ENCODE measurements at regions not wholly inside any gene's neighbourhood (a gene's known extent, or its start where the extent isn't known, plus 50 kb on each side); places are given as distances from the start of the nearest gene placed in this dataset.

DNA sequence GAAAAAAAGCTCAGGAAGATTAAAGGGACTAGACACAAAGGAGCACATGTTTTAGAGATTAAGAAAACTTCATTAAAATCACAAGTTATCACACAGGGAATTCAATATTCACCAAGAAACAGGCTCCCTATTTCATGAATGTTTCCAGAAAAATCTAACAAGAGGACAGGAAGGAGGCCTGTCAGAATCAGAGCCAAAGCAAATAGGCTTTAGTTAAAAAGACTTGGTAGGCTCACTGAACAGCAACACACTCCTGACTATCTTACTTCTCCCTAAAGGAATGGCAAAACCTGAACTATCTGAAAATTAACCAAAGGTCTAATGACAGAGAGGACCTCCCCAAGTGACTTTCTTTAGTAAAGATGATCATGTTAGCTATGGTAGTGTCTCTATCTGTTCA is 188.3 kb upstream of the MEOX2 start:
- peaks cover 14% of the 10 kb centered on the region for H3K4me1 Mint-ChIP-seq (ENCODE audit: low read depth)

DNA sequence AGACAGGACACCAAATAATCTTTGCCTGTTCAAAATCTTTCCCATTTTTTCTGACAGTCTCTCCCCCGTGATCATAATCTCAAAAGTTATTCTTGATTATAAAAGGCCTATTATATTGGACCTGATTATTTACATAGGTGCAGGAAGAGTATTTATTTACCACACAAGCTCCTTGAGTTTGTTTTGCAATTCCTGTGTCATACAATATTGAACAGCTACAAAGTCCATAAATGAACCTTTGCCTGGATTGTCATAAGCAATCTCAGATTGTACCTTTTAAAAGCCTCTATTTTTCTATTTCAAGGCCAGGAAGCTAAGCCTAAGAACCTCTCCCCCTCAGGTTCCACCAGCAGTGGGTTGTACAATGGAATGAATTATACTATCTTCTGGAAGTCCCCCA is 183.9 kb upstream of the MEOX2 start:
- no peak overlapping the region for H3K4me3 Mint-ChIP-seq (ENCODE audit: unreplicated experiment)
- H3K27me3 Mint-ChIP-seq (ENCODE audit: low read depth) = no peaks in the 10 kb centered on the region
- H3K36me3 Mint-ChIP-seq (ENCODE audit: low read depth) = no peaks in the 10 kb centered on the region
- TF ChIP-seq, protein P1, sequence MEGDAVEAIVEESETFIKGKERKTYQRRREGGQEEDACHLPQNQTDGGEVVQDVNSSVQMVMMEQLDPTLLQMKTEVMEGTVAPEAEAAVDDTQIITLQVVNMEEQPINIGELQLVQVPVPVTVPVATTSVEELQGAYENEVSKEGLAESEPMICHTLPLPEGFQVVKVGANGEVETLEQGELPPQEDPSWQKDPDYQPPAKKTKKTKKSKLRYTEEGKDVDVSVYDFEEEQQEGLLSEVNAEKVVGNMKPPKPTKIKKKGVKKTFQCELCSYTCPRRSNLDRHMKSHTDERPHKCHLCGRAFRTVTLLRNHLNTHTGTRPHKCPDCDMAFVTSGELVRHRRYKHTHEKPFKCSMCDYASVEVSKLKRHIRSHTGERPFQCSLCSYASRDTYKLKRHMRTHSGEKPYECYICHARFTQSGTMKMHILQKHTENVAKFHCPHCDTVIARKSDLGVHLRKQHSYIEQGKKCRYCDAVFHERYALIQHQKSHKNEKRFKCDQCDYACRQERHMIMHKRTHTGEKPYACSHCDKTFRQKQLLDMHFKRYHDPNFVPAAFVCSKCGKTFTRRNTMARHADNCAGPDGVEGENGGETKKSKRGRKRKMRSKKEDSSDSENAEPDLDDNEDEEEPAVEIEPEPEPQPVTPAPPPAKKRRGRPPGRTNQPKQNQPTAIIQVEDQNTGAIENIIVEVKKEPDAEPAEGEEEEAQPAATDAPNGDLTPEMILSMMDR (IDR thresholded peaks at IDR 0.05) = no peak
- H3K27ac Mint-ChIP-seq (ENCODE audit: unreplicated experiment) = no peak overlapping the region
- H3K9me3 Mint-ChIP-seq (ENCODE audit: low read depth) = peaks cover under 1% of the 10 kb centered on the region
- peaks cover 12% of the 10 kb centered on the region for H3K4me1 Mint-ChIP-seq (ENCODE audit: low read depth)
- DNase-seq (ENCODE audit: low spot score) = no peak

More for the DNA sequence above, 188.3 kb upstream of the MEOX2 start:
- DNase-seq (ENCODE audit: low spot score) = no peak
- Mint-ChIP-seq H3K36me3 (ENCODE audit: low read depth) (no peaks in the 10 kb centered on the region), H3K27me3 (ENCODE audit: low read depth) (no peaks in the 10 kb centered on the region), H3K4me3 (ENCODE audit: unreplicated experiment) (no peak overlapping the region), H3K27ac (ENCODE audit: unreplicated experiment) (peak overlapping the region; percentile 82), H3K9me3 (ENCODE audit: low read depth) (peaks cover 3% of the 10 kb centered on the region)
- TF ChIP-seq, protein P1 (IDR thresholded peaks at IDR 0.05) = no peak

DNA sequence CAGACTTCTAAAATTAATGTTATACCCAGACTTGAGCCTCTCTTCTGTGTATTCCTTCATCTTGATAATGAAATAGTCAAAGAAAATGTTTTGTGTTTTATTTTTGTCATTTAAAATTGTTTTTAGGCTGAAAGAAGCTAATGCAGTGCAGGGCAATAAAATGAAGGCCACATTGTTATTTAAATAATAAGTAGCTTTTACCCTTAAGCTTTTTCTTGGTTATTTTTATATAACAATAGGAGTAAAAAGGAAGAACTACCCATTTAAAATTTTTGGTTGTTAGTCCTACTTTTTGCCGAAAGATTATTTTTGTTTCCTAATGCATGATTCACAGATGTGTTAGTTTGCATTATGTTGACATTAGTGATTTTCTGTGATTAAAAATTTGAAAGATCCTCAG is 181.0 kb upstream of the MEOX2 start:
- Mint-ChIP-seq H3K4me3 (ENCODE audit: unreplicated experiment) (no peak overlapping the region), H3K9me3 (ENCODE audit: low read depth) (peaks cover 5% of the 10 kb centered on the region), H3K27ac (ENCODE audit: unreplicated experiment) (no peak overlapping the region), H3K36me3 (ENCODE audit: low read depth) (no peaks in the 10 kb centered on the region), H3K27me3 (ENCODE audit: low read depth) (no peaks in the 10 kb centered on the region), H3K4me1 (ENCODE audit: low read depth) (peaks cover 4% of the 10 kb centered on the region)
- TF ChIP-seq, protein P1 (IDR thresholded peaks at IDR 0.05) = no peak
- no peak for DNase-seq (ENCODE audit: low spot score)

DNA sequence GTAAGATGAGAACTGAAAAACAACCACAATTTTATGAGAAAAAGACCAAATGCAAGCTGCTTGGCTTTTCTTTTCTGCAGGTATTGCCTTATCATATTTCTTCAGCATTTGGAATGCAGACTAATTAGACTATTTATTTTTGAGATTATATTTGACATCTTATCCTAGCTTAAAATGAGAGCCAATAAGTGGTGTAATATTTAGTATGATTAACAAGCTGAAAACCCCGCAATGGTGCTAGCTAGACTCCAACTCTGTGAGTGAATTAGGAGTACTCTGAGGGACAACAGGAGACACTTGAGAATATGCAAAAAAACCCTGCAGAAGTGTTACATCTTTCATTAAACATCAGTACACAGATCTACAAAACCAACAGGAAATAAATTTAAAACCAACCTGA is 180.3 kb upstream of the MEOX2 start:
- Mint-ChIP-seq H3K36me3 (ENCODE audit: low read depth) (no peaks in the 10 kb centered on the region), H3K4me1 (ENCODE audit: low read depth) (peaks cover 11% of the 10 kb centered on the region), H3K27ac (ENCODE audit: unreplicated experiment) (no peak overlapping the region), H3K4me3 (ENCODE audit: unreplicated experiment) (no peak overlapping the region), H3K27me3 (ENCODE audit: low read depth) (no peaks in the 10 kb centered on the region), H3K9me3 (ENCODE audit: low read depth) (peaks cover 5% of the 10 kb centered on the region)
- TF ChIP-seq, protein P1 (IDR thresholded peaks at IDR 0.05) = no peak
- no peak for DNase-seq (ENCODE audit: low spot score)

DNA sequence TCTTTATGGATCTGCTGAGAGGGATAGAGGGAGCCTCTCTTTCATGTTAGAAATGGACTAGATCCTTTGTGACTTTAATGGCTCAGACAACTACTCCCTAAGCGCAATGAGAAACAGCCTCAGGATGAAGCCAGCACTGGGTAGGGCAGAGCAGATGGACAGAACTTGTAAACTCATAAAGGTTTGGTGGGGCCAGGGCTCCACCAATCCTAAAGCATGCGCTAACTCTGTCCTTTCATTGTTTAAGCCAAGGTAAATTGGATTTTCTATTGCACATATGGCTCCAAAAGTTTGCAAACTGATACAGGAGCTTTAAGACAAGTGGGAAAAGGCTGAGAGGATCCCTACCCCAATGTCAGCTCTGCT is 178.1 kb upstream of the MEOX2 start:
- TF ChIP-seq, protein P1 (IDR thresholded peaks at IDR 0.05) = no peak
- Mint-ChIP-seq H3K9me3 (ENCODE audit: low read depth) (peaks cover 6% of the 10 kb centered on the region), H3K36me3 (ENCODE audit: low read depth) (no peaks in the 10 kb centered on the region), H3K4me3 (ENCODE audit: unreplicated experiment) (no peak overlapping the region), H3K4me1 (ENCODE audit: low read depth) (peaks cover 17% of the 10 kb centered on the region), H3K27me3 (ENCODE audit: low read depth) (no peaks in the 10 kb centered on the region), H3K27ac (ENCODE audit: unreplicated experiment) (no peak overlapping the region)
- no peak for DNase-seq (ENCODE audit: low spot score)

All from chondrocyte (in vitro differentiated cells).